ENCODE measurements at regions not wholly inside any gene's neighbourhood (a gene's known extent, or its start where the extent isn't known, plus 50 kb on each side); places are given as distances from the start of the nearest gene placed in this dataset.
"Not testable (repeated sequence)": the region's sequence is repeated elsewhere in the genome, so short reads cannot be mapped to it uniquely, and the experiment has no call there.

- not testable (repeated sequence) for TF ChIP-seq CTCF, POLR2A (IDR thresholded peaks at IDR 0.05)
These were observed 92.2 kb upstream of the RHOBTB1 start for GRCh38 chr10:61036148-61036547.

All from vagina (tissue), 2 donors.